GM23338 (cell line): ENCODE measurements at regions not wholly inside any gene's neighbourhood (a gene's known extent, or its start where the extent isn't known, plus 50 kb on each side); places are given as distances from the start of the nearest gene placed in this dataset.

Experiments used
- EZH2 ChIP-seq: fragments of 200-600 bp; sonication (generic); IDR thresholded peaks from one replicate; pipeline ENCODE4 v1.8.0; 2017; ENCODE audit warnings: antibody characterized with exemption, mild to moderate bottlenecking, low read depth; ENCODE audit not compliant: unreplicated experiment
- EZH2phosphoT487 ChIP-seq: fragments of 200-600 bp; sonication (generic); IDR thresholded peaks from one replicate; pipeline ENCODE4 v1.8.1; 2018; ENCODE audit warnings: antibody characterized with exemption; ENCODE audit not compliant: unreplicated experiment
- POLR2AphosphoS5 ChIP-seq: IDR thresholded peaks from 2 replicates; pipeline ENCODE4 v1.6.1; 2016; ENCODE audit warnings: antibody characterized with exemption, low read depth
- TF ChIP-seq, protein P1 (sequence below), 2 experiments: fragments of 200-600 bp in 1 of 2; sonication (generic) in 1 of 2; conservative IDR thresholded peaks; 2 replicates each; pipeline versions ENCODE4 v1.5.1 to v1.6.1; 2016 to 2017; ENCODE audit warnings: antibody characterized with exemption in 2 of 2, low read depth in 2 of 2, mild to moderate bottlenecking in 2 of 2, moderate library complexity in 1 of 2
- TF ChIP-seq, protein P2 (sequence below): IDR thresholded peaks from one replicate; pipeline ENCODE4 v1.6.1; 2018; ENCODE audit warnings: antibody characterized with exemption; ENCODE audit not compliant: unreplicated experiment

DNA sequence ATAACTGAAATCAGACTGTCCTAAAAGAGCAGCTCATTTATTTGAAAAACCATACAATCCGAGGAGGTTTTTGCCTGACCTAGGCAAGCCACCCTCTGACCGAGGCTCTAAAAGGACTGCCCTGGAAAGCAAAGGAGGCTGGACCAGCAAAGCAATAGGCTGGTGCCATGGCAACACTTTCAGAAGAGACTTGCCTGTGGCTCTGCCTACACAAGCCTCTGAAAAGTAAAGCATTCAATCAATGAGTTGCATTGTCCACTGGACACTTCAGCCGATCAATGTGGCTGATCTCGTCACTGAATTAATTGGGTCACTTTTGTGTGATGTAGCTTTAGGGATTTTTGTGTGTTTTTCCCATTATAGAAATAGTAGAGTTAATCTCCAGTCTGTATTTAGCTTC is 99.1 kb upstream of the SEMA6D start:
- TF ChIP-seq, protein P1, sequence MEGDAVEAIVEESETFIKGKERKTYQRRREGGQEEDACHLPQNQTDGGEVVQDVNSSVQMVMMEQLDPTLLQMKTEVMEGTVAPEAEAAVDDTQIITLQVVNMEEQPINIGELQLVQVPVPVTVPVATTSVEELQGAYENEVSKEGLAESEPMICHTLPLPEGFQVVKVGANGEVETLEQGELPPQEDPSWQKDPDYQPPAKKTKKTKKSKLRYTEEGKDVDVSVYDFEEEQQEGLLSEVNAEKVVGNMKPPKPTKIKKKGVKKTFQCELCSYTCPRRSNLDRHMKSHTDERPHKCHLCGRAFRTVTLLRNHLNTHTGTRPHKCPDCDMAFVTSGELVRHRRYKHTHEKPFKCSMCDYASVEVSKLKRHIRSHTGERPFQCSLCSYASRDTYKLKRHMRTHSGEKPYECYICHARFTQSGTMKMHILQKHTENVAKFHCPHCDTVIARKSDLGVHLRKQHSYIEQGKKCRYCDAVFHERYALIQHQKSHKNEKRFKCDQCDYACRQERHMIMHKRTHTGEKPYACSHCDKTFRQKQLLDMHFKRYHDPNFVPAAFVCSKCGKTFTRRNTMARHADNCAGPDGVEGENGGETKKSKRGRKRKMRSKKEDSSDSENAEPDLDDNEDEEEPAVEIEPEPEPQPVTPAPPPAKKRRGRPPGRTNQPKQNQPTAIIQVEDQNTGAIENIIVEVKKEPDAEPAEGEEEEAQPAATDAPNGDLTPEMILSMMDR (conservative IDR thresholded peaks at IDR 0.05; ENCODE audit: low read depth in 2 of 2), result no peak
- TF ChIP-seq POLR2AphosphoS5 (no peak), EZH2phosphoT487 (no peak), EZH2 (no peak)
- TF ChIP-seq, protein P2, sequence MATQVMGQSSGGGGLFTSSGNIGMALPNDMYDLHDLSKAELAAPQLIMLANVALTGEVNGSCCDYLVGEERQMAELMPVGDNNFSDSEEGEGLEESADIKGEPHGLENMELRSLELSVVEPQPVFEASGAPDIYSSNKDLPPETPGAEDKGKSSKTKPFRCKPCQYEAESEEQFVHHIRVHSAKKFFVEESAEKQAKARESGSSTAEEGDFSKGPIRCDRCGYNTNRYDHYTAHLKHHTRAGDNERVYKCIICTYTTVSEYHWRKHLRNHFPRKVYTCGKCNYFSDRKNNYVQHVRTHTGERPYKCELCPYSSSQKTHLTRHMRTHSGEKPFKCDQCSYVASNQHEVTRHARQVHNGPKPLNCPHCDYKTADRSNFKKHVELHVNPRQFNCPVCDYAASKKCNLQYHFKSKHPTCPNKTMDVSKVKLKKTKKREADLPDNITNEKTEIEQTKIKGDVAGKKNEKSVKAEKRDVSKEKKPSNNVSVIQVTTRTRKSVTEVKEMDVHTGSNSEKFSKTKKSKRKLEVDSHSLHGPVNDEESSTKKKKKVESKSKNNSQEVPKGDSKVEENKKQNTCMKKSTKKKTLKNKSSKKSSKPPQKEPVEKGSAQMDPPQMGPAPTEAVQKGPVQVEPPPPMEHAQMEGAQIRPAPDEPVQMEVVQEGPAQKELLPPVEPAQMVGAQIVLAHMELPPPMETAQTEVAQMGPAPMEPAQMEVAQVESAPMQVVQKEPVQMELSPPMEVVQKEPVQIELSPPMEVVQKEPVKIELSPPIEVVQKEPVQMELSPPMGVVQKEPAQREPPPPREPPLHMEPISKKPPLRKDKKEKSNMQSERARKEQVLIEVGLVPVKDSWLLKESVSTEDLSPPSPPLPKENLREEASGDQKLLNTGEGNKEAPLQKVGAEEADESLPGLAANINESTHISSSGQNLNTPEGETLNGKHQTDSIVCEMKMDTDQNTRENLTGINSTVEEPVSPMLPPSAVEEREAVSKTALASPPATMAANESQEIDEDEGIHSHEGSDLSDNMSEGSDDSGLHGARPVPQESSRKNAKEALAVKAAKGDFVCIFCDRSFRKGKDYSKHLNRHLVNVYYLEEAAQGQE, result no peak
